A549 (cell line): ENCODE measurements at regions not wholly inside any gene's neighbourhood (a gene's known extent, or its start where the extent isn't known, plus 50 kb on each side); places are given as distances from the start of the nearest gene placed in this dataset.

ENCODE experiments used
- ATAC-seq, 2 experiments: fragments of 200-7000 bp in 1 of 2; fragments of >200 bp in 1 of 2; cut with Nextera tagmentation in 1 of 2; cut with Tn5 transposase in 1 of 2; 3 replicates each; pipeline versions ENCODE4 v1.8.0 to v1.9.1; 2018 to 2020; ENCODE audit warnings: mild to moderate bottlenecking in 1 of 2, moderate library complexity in 1 of 2
- CTCF ChIA-PET: fragments of 300-600 bp; sonication (Branson Sonifier 250); formaldehyde crosslinking; extraction: SDS; loops from one replicate; lab custom pipeline; 2021; ENCODE audit warnings: antibody characterized with exemption, inconsistent platforms; lab: Yijun Ruan, JAX
- POLR2A ChIA-PET: fragments of 350-600 bp; formaldehyde crosslinking; extraction: SDS; loops from one replicate; lab custom pipeline; 2021; ENCODE audit warnings: antibody characterized with exemption, inconsistent platforms; lab: Yijun Ruan, JAX
- DNase-seq, 2 experiments: peaks; one replicate each; pipeline versions ENCODE4 v3.0.0 to v3.0.0-alpha.2; 2011 to 2016; ENCODE audit warnings: low read depth in 1 of 2, low spot score in 1 of 2
- FAIRE-seq: peaks from 2 replicates; lab custom pipeline; 2011; peaks lifted over from hg19 to GRCh38; lab: Jason Lieb, UNC
- H3K27ac ChIP-seq, 2 experiments: fragments of >200 bp; sonication (Bioruptor Twin); formaldehyde crosslinking; 3 replicates each; pipeline ENCODE4 v1.5.1; 2016 to 2017
- H3K4me1 ChIP-seq: fragments of >200 bp; sonication (Bioruptor Twin); formaldehyde crosslinking; 3 replicates; pipeline ENCODE4 v1.6.1; 2016
- H3K4me2 ChIP-seq: fragments of >200 bp; sonication (Bioruptor Twin); formaldehyde crosslinking; 3 replicates; pipeline ENCODE4 v1.6.1; 2016
- H3K4me3 ChIP-seq: fragments of >200 bp; sonication (Bioruptor Twin); formaldehyde crosslinking; 3 replicates; pipeline ENCODE4 v1.5.1; 2016
- H3K9me3 ChIP-seq: fragments of >200 bp; sonication (Bioruptor Twin); formaldehyde crosslinking; 3 replicates; pipeline ENCODE4 v1.6.1; 2016
- ATOH8 ChIP-seq: fragments of 250-450 bp; sonication (Bioruptor Pico); IDR thresholded peaks from 2 replicates; pipeline ENCODE4 v1.5.0; 2020; ENCODE audit warnings: low read depth, mild to moderate bottlenecking, moderate library complexity
- CBX2 ChIP-seq: fragments of 200-600 bp; sonication (generic); IDR thresholded peaks from 2 replicates; pipeline ENCODE4 v1.6.1; 2016; ENCODE audit warnings: low read depth, mild to moderate bottlenecking, borderline replicate concordance
- CHD2 ChIP-seq: fragments of 150-350 bp; IDR thresholded peaks from 2 replicates; pipeline ENCODE4 v1.6.1; 2014; ENCODE audit warnings: low read length; ENCODE audit not compliant: partially characterized antibody
- CHD4 ChIP-seq: fragments of 200-600 bp; sonication (generic); IDR thresholded peaks from 2 replicates; pipeline ENCODE4 v1.6.1; 2016; ENCODE audit warnings: antibody characterized with exemption, mild to moderate bottlenecking, borderline replicate concordance
- E2F6 ChIP-seq: IDR thresholded peaks from 2 replicates; pipeline ENCODE4 v1.6.1; 2012; ENCODE audit warnings: low read depth, borderline replicate concordance
- EHF ChIP-seq: fragments of 250-450 bp; sonication (Bioruptor Pico); IDR thresholded peaks from 2 replicates; pipeline ENCODE4 v1.5.0; 2020; ENCODE audit warnings: mild to moderate bottlenecking
- ELK1 ChIP-seq: fragments of 150-350 bp; IDR thresholded peaks from 2 replicates; pipeline ENCODE4 v1.6.1; 2014; ENCODE audit warnings: low read depth, mild to moderate bottlenecking, low read length
- EP300 ChIP-seq, 2 experiments: fragments of >200 bp; sonication (Bioruptor Twin); formaldehyde crosslinking; IDR thresholded peaks; 2 replicates in 1 of 2; 3 replicates in 1 of 2; pipeline ENCODE4 v1.6.1; 2016 to 2017
- FOXS1 ChIP-seq: fragments of 250-450 bp; sonication (Bioruptor Pico); IDR thresholded peaks from 2 replicates; pipeline ENCODE4 v1.5.0; 2020; ENCODE audit warnings: mild to moderate bottlenecking, moderate library complexity
- GATA3 ChIP-seq: IDR thresholded peaks from 2 replicates; pipeline ENCODE4 v1.6.1; 2012; ENCODE audit warnings: borderline replicate concordance
- HDAC2 ChIP-seq: fragments of 200-600 bp; sonication (generic); IDR thresholded peaks from 2 replicates; pipeline ENCODE4 v1.6.1; 2016
- HES2 ChIP-seq: fragments of >200 bp; sonication (Bioruptor Twin); formaldehyde crosslinking; IDR thresholded peaks from 2 replicates; pipeline ENCODE4 v1.6.1; 2016
- HMGXB4 ChIP-seq: fragments of 250-450 bp; sonication (Bioruptor Pico); IDR thresholded peaks from 2 replicates; pipeline ENCODE4 v1.5.0; 2021; ENCODE audit warnings: mild to moderate bottlenecking, moderate library complexity, borderline replicate concordance
- JUNB ChIP-seq: fragments of >200 bp; sonication (Bioruptor Twin); formaldehyde crosslinking; IDR thresholded peaks from 2 replicates; pipeline ENCODE4 v1.6.1; 2016
- KDM1A ChIP-seq: fragments of 200-600 bp; sonication (generic); IDR thresholded peaks from 2 replicates; pipeline ENCODE4 v1.6.1; 2016; ENCODE audit warnings: low read depth, mild to moderate bottlenecking
- MAFK ChIP-seq: fragments of 450-650 bp; IDR thresholded peaks from 2 replicates; pipeline ENCODE4 v1.6.1; 2014; ENCODE audit not compliant: partially characterized antibody
- MAX ChIP-seq: IDR thresholded peaks from 2 replicates; pipeline ENCODE4 v1.6.1; 2012
- MAZ ChIP-seq: fragments of 150-350 bp; IDR thresholded peaks from 2 replicates; pipeline ENCODE4 v1.6.1; 2014; ENCODE audit warnings: antibody characterized with exemption, low read depth, low read length, borderline replicate concordance
- NFE2L2 ChIP-seq: fragments of 150-350 bp; conservative IDR thresholded peaks from 2 replicates; pipeline ENCODE4 v1.6.1; 2014; ENCODE audit warnings: low read length
- NPAS2 ChIP-seq: fragments of 250-450 bp; sonication (Bioruptor Pico); IDR thresholded peaks from 2 replicates; pipeline ENCODE4 v1.8.0; 2022; ENCODE audit warnings: mild to moderate bottlenecking, moderate library complexity, borderline replicate concordance
- NR3C1 ChIP-seq: fragments of >200 bp; sonication (Bioruptor Twin); formaldehyde crosslinking; IDR thresholded peaks from 3 replicates; pipeline ENCODE4 v1.6.1; 2017
- POLR2AphosphoS2 ChIP-seq: conservative IDR thresholded peaks from 2 replicates; pipeline ENCODE4 v1.6.1; 2012; ENCODE audit warnings: low read length, improper control_type of control experiment, inconsistent platforms
- RNF2 ChIP-seq: fragments of 200-600 bp; sonication (generic); IDR thresholded peaks from 2 replicates; pipeline ENCODE4 v1.6.1; 2016; ENCODE audit warnings: low read depth, mild to moderate bottlenecking, antibody characterized with exemption, moderate library complexity, borderline replicate concordance
- ZNF302 ChIP-seq: fragments of 250-450 bp; sonication (Bioruptor Pico); IDR thresholded peaks from 2 replicates; pipeline ENCODE4 v1.9.0; 2021; ENCODE audit warnings: inconsistent platforms, mild to moderate bottlenecking, moderate library complexity
- WGBS: methylation state at CpG from one replicate; pipeline ENCODE4 v1.1.6; 2017; ENCODE audit errors: missing lambda C conversion rate; 5-methylcytosine and 5-hydroxymethylcytosine counted together

GRCh38 chr2:57621122-57621663 lies 425.4 kb upstream of the VRK2 start (continued):
- TF ChIP-seq ELK1 (no peak), CBX2 (no peak), MAZ (no peak), EP300 (IDR thresholded peaks at IDR 0.05) (no peak), HDAC2 (no peak), EHF (CRISPR knock-in tag) (no peak), JUNB (no peak), MAX (no peak), NR3C1 (no peak)

- TF ChIP-seq KDM1A = no peak
- TF ChIP-seq MAZ = no peak
- no peak for TF ChIP-seq JUNB
- no peak for TF ChIP-seq ZNF302 (CRISPR knock-in tag)
- no peak for TF ChIP-seq NPAS2 (CRISPR knock-in tag)
- H3K9me3 ChIP-seq = no peaks in the 10 kb centered on the region
- ChIA-PET CTCF (no interaction called here), POLR2A (no interaction called here)
- FAIRE-seq = no peak
- H3K4me3 ChIP-seq = no peak overlapping the region
- ATAC-seq = no peak
- H3K27ac ChIP-seq = no peak overlapping the region
- no peaks in the 10 kb centered on the region for H3K4me1 ChIP-seq
- H3K4me2 ChIP-seq = no peak overlapping the region
- WGBS = 3% methylated on average over 1 of the region's 1 CpG
- no peak for DNase-seq
Observed at GRCh38 chr2:57622009-57622408, 424.6 kb upstream of the VRK2 start.

GRCh38 chr2:57656198-57656597 lies 390.4 kb upstream of the VRK2 start:
- Histone ChIP-seq H3K4me2 (no peak overlapping the region), H3K27ac (no peak overlapping the region), H3K4me3 (no peak overlapping the region), H3K9me3 (peaks cover 11% of the 10 kb centered on the region; the same call in 1 of the 3 replicates), H3K4me1 (no peaks in the 10 kb centered on the region)
- TF ChIP-seq MAFK (peak; percentile 70), RNF2 (no peak)
- ChIA-PET POLR2A (no interaction called here), CTCF (no interaction called here)
- FAIRE-seq (no peak), ATAC-seq (no peak), DNase-seq (no peak)
- WGBS = 6% methylated on average over 3 of the region's 3 CpGs

- ChIA-PET CTCF (no interaction called here), POLR2A (no interaction called here)
- H3K27ac ChIP-seq = no peak overlapping the region
- 70% methylated on average over 1 of the region's 1 CpG for WGBS
- no peaks in the 10 kb centered on the region for H3K9me3 ChIP-seq
- no peak for FAIRE-seq
- H3K4me1 ChIP-seq = no peaks in the 10 kb centered on the region
- no peak overlapping the region for H3K4me3 ChIP-seq
- no peak for ATAC-seq
- DNase-seq = no peak
- H3K4me2 ChIP-seq = no peak overlapping the region
- TF ChIP-seq CHD4 (no peak), NFE2L2 (no peak), MAZ (no peak), JUNB (no peak), CBX2 (no peak), HMGXB4 (CRISPR knock-in tag) (no peak), POLR2AphosphoS2 (no peak), ATOH8 (CRISPR knock-in tag) (no peak), GATA3 (no peak), NPAS2 (CRISPR knock-in tag) (no peak), MAX (no peak), RNF2 (no peak), HES2 (no peak), ELK1 (no peak), FOXS1 (CRISPR knock-in tag) (no peak), E2F6 (no peak), CHD2 (no peak)
Observed at GRCh38 chr2:57669570-57669969, 377.0 kb upstream of the VRK2 start.
